ENCODE measurements at regions not wholly inside any gene's neighbourhood (a gene's known extent, or its start where the extent isn't known, plus 50 kb on each side); places are given as distances from the start of the nearest gene placed in this dataset.

DNA sequence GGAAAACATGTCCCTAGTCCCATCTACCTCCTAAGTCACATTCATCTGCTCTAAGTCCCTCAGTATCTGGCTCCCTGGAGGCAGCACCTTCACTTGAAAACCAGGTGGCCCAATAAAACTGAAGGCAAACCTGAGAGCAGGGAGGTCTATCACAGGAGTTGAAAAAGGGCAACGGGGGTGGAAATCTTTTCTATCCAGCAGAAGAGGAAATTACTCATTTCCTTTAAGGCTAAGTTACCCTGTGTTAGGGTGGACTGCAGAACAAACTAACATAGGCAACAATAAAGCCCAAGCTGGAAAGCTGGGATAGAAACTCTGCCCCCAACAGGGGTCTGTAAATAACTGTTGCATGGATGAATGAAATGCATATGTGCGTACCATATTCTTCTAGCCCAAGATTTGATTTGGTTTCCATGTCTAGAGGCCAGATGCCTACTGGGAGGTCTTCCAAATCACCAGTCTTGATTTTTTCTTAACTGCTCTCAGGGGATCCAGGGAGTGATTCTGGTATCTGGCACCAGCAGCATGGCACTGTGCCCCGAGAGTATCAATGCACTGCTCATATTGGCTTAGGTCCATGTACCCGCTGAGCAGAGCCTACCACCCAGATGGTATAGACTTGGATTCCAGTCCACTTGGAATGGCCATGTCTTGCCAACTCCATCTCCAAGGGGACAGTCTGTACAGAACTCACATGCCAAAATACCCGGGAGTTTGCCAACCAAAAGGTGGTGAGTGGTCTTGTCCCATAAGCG lies 350.0 kb upstream of the NCAM1 start:
- TF ChIP-seq, protein P1, sequence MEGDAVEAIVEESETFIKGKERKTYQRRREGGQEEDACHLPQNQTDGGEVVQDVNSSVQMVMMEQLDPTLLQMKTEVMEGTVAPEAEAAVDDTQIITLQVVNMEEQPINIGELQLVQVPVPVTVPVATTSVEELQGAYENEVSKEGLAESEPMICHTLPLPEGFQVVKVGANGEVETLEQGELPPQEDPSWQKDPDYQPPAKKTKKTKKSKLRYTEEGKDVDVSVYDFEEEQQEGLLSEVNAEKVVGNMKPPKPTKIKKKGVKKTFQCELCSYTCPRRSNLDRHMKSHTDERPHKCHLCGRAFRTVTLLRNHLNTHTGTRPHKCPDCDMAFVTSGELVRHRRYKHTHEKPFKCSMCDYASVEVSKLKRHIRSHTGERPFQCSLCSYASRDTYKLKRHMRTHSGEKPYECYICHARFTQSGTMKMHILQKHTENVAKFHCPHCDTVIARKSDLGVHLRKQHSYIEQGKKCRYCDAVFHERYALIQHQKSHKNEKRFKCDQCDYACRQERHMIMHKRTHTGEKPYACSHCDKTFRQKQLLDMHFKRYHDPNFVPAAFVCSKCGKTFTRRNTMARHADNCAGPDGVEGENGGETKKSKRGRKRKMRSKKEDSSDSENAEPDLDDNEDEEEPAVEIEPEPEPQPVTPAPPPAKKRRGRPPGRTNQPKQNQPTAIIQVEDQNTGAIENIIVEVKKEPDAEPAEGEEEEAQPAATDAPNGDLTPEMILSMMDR (IDR thresholded peaks at IDR 0.05), result no peak
- DNase-seq (ENCODE audit: low spot score) (no peak), ATAC-seq (ENCODE audit: low FRiP score) (no peak)

DNA sequence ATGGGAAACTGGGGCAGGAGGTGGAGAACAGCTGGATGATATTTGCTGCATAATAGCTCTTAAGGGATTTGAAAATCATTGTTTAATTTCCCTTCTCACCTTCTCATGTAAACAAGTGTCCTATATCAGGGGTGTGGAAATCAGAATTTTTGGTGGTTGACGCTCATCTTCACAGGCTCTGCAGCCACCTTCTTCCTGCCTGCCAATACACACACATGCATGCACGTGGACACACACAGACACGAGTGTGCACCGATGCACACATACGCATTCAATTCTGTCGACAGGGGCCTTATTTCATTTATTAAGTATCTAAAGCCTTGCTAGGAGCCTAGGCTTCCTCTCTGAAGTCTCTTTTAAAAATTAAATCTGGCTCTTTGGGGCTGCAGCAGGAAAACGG lies 349.4 kb upstream of the NCAM1 start:
- ATAC-seq (ENCODE audit: low FRiP score), result no peak
- TF ChIP-seq, protein P1 (IDR thresholded peaks at IDR 0.05), result no peak
- no peak for DNase-seq (ENCODE audit: low spot score)

DNA sequence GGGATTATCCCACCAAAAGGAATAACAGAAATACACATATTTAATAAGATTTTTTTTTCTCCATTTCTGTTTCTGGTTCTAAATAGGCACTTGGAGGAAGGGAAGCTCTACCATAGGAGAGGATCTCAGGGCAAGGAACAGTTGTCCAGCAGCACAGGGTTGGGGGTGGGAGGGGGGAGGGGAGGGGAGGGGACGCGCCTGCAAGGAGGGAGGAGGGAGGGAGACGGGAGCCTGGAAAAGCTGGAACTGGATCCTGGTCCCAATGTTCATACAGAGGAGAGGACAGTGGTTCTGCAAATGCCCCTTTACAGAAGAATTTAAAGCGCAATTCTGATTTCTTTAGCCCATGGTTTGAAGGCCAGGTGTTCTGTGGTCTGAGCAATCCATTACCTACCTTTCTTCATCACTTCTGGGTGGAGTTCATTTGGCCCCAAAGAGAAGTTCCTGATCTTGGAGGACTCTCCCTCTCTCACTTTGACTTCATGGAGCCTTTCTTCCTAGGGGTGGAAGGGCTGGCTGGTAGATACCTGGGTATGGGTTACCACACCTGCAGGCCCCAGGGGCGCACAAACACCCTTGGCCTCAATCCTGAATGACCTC lies 348.9 kb upstream of the NCAM1 start:
- TF ChIP-seq, protein P1 (IDR thresholded peaks at IDR 0.05), result no peak
- ATAC-seq (ENCODE audit: low FRiP score) (no peak), DNase-seq (ENCODE audit: low spot score) (no peak)

DNA sequence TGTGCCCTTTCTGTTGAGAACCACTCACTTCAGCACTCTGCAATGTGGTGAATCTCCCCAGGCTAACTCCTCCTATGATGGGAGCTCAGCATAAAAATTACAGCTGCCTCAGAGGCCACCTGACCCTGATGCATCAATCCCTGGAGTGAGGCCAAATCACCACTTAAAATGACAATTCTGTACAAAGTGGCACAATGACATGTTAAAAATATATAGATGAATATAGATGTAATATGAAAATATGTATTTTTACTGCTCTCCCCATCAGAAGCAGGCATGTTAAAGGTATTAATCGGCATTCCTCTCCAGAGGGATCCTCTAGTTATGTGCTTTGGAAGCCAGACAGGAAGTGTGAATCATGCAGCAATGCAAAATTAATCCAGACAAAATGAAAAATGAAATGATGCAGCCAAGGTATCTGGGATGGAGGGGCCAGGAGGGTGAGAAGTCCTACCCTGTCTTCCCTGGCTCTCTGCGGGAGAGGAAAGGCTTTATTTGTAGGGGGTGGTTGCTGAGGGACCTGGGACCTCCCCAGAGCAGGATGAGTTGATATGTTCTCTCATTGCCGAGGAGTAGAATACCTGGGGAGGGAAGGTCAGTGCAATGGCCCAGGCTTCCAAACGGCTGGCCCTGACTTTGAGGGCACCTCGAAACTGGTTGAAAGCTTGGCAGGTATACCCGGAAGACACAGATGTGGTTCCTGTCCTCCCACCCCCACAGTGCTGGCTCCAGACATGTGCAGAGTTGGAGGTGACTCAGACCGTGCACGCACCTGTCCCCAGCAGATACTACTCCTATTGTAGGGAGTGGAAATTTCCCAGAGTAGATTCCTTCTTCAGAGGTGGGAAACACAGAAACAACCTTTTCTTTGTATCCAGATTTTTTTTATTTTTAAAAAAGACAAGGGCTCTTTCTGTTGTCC lies 347.9 kb upstream of the NCAM1 start:
- TF ChIP-seq, protein P1 (IDR thresholded peaks at IDR 0.05), result no peak
- ATAC-seq (ENCODE audit: low FRiP score) (peak; percentile 66), DNase-seq (ENCODE audit: low spot score) (no peak)

DNA sequence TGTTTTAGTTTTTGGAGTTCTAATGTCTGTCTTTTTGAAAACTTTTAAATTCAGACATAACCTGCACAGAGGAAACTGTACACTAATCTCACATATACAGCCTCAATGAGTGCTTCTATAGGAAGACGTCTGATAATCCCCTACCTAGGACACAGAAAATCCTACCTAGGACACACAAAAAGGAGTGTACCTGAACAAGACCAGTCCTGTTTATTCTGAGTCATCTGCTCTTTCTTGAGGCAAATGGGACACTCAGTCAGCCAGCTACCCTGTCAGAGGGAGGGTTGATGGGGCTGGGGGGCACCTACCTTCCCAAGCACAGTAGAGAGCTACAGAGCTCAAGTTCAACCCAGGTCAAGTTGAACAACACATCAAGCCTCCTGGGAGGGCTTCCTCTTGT lies 346.6 kb upstream of the NCAM1 start:
- DNase-seq (ENCODE audit: low spot score) (no peak), ATAC-seq (ENCODE audit: low FRiP score) (no peak)
- TF ChIP-seq, protein P1 (IDR thresholded peaks at IDR 0.05), result no peak

DNA sequence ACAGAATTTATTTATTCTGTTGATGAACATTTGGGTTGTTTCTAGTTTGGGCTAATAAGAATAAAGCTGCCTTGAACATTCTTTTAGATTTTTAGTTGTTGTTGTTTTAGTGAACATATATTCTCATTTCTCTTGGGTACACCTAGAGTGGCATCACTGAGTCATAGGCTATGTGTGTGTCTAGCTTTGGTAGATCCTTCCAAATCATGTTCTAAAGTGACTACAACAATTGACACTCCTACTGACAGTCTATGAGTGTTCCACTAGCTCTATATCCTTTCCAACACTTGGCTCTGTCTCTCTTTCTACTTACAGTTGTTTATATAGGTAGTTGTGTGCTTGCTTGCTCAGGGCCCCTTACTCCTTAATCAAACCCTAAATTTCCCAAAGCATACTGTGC lies 346.0 kb upstream of the NCAM1 start:
- ATAC-seq (ENCODE audit: low FRiP score), result no peak
- DNase-seq (ENCODE audit: low spot score), result no peak
- TF ChIP-seq, protein P1 (IDR thresholded peaks at IDR 0.05), result no peak

Data from omental fat pad (tissue), 3 donors.